Hepatocyte (in vitro differentiated cells): ENCODE measurements at regions not wholly inside any gene's neighbourhood (a gene's known extent, or its start where the extent isn't known, plus 50 kb on each side); places are given as distances from the start of the nearest gene placed in this dataset.

Experiments
- DNase-seq: peaks from one replicate; pipeline ENCODE4 v3.0.0-alpha.2; 2016; ENCODE audit warnings: low spot score
- H2AFZ ChIP-seq: fragments of 200-600 bp; sonication (generic); 2 replicates; pipeline ENCODE4 v1.6.0; 2016; ENCODE audit warnings: antibody characterized with exemption, mild to moderate bottlenecking
- H3K27ac ChIP-seq: fragments of 200-600 bp; sonication (generic); 2 replicates; pipeline ENCODE4 v1.5.1; 2016; ENCODE audit warnings: mild to moderate bottlenecking
- H3K27me3 ChIP-seq: fragments of 200-600 bp; sonication (generic); 2 replicates; pipeline ENCODE4 v1.6.1; 2016
- H3K36me3 ChIP-seq: fragments of 200-600 bp; sonication (generic); replicated peaks from 2 replicates; pipeline ENCODE4 v1.5.1; 2016; ENCODE audit warnings: low read depth; ENCODE audit not compliant: insufficient read depth
- H3K4me1 ChIP-seq: fragments of 200-600 bp; sonication (generic); 2 replicates; pipeline ENCODE4 v1.5.1; 2016; ENCODE audit warnings: mild to moderate bottlenecking, moderate library complexity; ENCODE audit not compliant: insufficient read depth
- H3K4me2 ChIP-seq: fragments of 200-600 bp; sonication (generic); 2 replicates; pipeline ENCODE4 v1.6.0; 2016
- H3K4me3 ChIP-seq: fragments of 200-600 bp; sonication (generic); 2 replicates; pipeline ENCODE4 v1.5.1; 2016; ENCODE audit warnings: mild to moderate bottlenecking
- H3K79me2 ChIP-seq: fragments of 200-600 bp; sonication (generic); 2 replicates; pipeline ENCODE4 v1.6.0; 2017; ENCODE audit warnings: mild to moderate bottlenecking
- H3K9me2 ChIP-seq: fragments of 200-600 bp; sonication (generic); replicated peaks from 2 replicates; pipeline ENCODE4 v1.6.0; 2017; ENCODE audit warnings: mild to moderate bottlenecking; ENCODE audit not compliant: insufficient read depth
- H3K9me3 ChIP-seq: fragments of 200-600 bp; sonication (generic); 2 replicates; pipeline ENCODE4 v1.5.1; 2016; ENCODE audit warnings: low read depth, mild to moderate bottlenecking
- H4K20me1 ChIP-seq: fragments of 200-600 bp; sonication (generic); 2 replicates; pipeline ENCODE4 v1.6.0; 2016; ENCODE audit warnings: mild to moderate bottlenecking; ENCODE audit not compliant: insufficient read depth, poor library complexity, severe bottlenecking
- EZH2 ChIP-seq: fragments of 200-600 bp; sonication (generic); IDR thresholded peaks from 2 replicates; pipeline ENCODE4 v1.6.1; 2016; ENCODE audit warnings: antibody characterized with exemption, mild to moderate bottlenecking, borderline replicate concordance
- EZH2phosphoT487 ChIP-seq: fragments of 200-600 bp; sonication (generic); IDR thresholded peaks from one replicate; pipeline ENCODE4 v1.6.1; 2018; ENCODE audit warnings: antibody characterized with exemption, mild to moderate bottlenecking, low read depth, moderate library complexity; ENCODE audit not compliant: unreplicated experiment, severe bottlenecking
- WGBS: methylation state at CpG from one replicate; pipeline ENCODE4 v1.1.6; 2016; ENCODE audit warnings: low lambda C conversion rate; ENCODE audit errors: missing lambda C conversion rate; 5-methylcytosine and 5-hydroxymethylcytosine counted together
- TF ChIP-seq, protein P1 (sequence below): fragments of 200-600 bp; sonication (generic); IDR thresholded peaks from 2 replicates; pipeline ENCODE4 v1.5.1; 2016; ENCODE audit warnings: antibody characterized with exemption, mild to moderate bottlenecking; ENCODE audit not compliant: poor library complexity

DNA sequence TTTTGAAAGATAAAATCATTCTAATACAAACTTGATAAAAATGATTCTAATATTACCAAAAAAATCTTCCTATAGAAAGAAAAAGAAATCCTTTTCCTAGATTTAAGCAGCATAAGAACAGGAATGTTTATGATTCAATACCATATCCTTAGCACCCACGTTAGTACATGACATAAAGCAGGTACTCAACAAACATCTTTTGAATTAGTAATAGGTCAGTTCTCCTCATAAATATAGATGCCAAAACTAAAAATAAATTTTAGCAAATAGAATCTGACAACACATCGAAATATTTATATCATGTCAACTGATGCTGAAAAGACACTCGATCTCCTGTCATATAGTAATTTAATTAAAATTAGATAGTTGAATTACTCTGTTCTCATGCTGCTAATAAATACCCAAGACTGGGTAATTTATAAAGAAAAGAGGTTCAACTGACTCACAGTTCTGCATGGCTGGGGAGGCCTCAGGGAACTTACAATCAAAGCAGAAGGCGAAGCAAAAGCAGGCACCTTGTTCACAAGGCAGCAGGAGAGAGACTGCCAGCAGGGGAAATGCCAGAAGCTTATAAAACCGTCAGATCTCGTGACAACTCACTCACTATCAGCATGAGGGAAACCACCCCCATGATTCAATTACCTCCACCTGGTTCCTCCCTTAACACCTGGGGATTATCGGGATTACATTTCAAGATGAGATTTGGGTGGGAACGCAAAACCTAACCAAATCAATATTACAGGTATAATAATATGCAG lies 191.8 kb downstream of the HTR7 start:
- H3K4me3 ChIP-seq = no peak overlapping the region
- H3K9me2 ChIP-seq = no peaks in the 10 kb centered on the region
- no peak overlapping the region for H3K4me2 ChIP-seq
- H3K79me2 ChIP-seq = no peaks in the 10 kb centered on the region
- no peaks in the 10 kb centered on the region for H3K27me3 ChIP-seq
- H3K4me1 ChIP-seq = no peaks in the 10 kb centered on the region
- TF ChIP-seq EZH2phosphoT487 (no peak), EZH2 (no peak)
- TF ChIP-seq, protein P1, sequence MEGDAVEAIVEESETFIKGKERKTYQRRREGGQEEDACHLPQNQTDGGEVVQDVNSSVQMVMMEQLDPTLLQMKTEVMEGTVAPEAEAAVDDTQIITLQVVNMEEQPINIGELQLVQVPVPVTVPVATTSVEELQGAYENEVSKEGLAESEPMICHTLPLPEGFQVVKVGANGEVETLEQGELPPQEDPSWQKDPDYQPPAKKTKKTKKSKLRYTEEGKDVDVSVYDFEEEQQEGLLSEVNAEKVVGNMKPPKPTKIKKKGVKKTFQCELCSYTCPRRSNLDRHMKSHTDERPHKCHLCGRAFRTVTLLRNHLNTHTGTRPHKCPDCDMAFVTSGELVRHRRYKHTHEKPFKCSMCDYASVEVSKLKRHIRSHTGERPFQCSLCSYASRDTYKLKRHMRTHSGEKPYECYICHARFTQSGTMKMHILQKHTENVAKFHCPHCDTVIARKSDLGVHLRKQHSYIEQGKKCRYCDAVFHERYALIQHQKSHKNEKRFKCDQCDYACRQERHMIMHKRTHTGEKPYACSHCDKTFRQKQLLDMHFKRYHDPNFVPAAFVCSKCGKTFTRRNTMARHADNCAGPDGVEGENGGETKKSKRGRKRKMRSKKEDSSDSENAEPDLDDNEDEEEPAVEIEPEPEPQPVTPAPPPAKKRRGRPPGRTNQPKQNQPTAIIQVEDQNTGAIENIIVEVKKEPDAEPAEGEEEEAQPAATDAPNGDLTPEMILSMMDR = no peak
- H3K9me3 ChIP-seq = no peaks in the 10 kb centered on the region
- H2AFZ ChIP-seq = no peak overlapping the region
- H4K20me1 ChIP-seq = no peaks in the 10 kb centered on the region
- WGBS = 46% methylated on average over 8 of the region's 8 CpGs
- H3K36me3 ChIP-seq = no peaks in the 10 kb centered on the region
- DNase-seq = peak; percentile 8
- H3K27ac ChIP-seq = no peak overlapping the region

DNA sequence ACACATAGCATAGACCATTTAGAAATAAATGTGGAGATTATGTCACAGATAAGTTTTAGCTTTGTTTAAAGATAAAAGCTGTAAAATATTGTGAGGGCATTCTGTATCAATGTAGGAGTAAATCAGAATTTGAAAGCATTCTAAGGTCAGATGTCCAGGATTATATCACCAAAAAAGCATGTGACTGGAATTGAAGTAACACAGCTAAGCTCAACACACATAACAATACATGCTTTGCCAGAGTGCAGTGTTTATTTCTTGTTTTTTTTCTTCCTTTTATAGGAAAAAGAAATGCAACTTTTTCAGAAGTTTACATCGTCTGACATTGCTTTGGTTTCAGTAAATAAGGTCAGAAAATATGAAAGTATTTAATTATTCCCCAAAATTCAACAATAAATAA lies 183.4 kb downstream of the HTR7 start:
- DNase-seq = no peak
- no peaks in the 10 kb centered on the region for H3K9me2 ChIP-seq
- 59% methylated on average over 1 of the region's 1 CpG for WGBS
- TF ChIP-seq EZH2 (no peak), EZH2phosphoT487 (no peak)
- TF ChIP-seq, protein P1 = no peak
- no peaks in the 10 kb centered on the region for H3K36me3 ChIP-seq
- H3K27ac ChIP-seq = no peak overlapping the region
- H3K27me3 ChIP-seq = peaks cover 3% of the 10 kb centered on the region
- H3K9me3 ChIP-seq = no peaks in the 10 kb centered on the region
- no peaks in the 10 kb centered on the region for H3K79me2 ChIP-seq
- no peaks in the 10 kb centered on the region for H3K4me1 ChIP-seq
- H2AFZ ChIP-seq = no peak overlapping the region
- no peak overlapping the region for H3K4me2 ChIP-seq
- no peak overlapping the region for H3K4me3 ChIP-seq
- H4K20me1 ChIP-seq = no peaks in the 10 kb centered on the region

DNA sequence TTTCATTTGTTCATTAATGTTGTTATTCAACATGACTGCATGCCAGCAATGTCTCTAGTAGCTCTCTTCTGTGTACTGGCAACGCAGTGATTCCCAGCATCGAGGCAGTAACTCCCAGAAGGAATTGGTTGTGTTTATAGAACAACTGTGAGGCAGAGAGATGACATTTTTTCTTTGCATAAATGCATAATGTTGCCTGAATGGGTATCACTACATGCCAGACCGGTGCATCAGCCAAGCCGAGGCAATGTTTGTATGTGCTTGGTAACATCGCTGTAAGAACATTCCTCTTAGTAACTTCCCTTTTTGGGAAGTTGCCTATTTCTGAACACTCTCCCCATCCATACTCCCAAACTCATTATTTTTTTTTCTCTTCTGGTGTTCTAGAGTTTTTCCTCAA lies 182.9 kb downstream of the HTR7 start:
- no peaks in the 10 kb centered on the region for H3K9me3 ChIP-seq
- no peak overlapping the region for H3K27ac ChIP-seq
- DNase-seq = peak; percentile 7
- H3K4me2 ChIP-seq = no peak overlapping the region
- no peak for TF ChIP-seq EZH2phosphoT487
- TF ChIP-seq, protein P1 = no peak
- H3K4me3 ChIP-seq = no peak overlapping the region
- 62% methylated on average over 5 of the region's 5 CpGs for WGBS
- H3K79me2 ChIP-seq = no peaks in the 10 kb centered on the region
- H3K9me2 ChIP-seq = no peaks in the 10 kb centered on the region
- no peaks in the 10 kb centered on the region for H3K36me3 ChIP-seq
- no peak overlapping the region for H2AFZ ChIP-seq
- no peaks in the 10 kb centered on the region for H4K20me1 ChIP-seq
- peaks cover 3% of the 10 kb centered on the region for H3K27me3 ChIP-seq
- H3K4me1 ChIP-seq = no peaks in the 10 kb centered on the region

DNA sequence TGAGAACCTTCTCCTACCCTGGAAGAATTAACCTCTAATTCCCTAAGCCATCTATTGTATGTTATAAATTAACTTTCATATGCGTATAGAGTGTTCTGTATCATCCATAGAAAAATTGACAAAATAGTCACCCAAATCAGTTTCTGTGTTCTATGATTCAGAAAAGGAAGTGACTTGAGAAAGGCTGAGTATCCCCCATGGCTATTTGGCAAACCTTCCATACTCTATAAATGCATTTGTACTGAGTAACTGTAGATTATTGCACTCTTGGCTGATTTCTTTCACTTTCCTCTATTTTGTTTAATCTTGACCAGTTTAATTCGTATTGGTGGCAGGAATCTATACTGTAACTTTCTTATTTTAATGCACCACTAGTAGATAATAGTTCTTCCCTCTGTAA lies 182.2 kb downstream of the HTR7 start:
- no peaks in the 10 kb centered on the region for H4K20me1 ChIP-seq
- H3K27me3 ChIP-seq = peaks cover 3% of the 10 kb centered on the region
- no peak overlapping the region for H2AFZ ChIP-seq
- H3K9me3 ChIP-seq = no peaks in the 10 kb centered on the region
- no peaks in the 10 kb centered on the region for H3K4me1 ChIP-seq
- TF ChIP-seq EZH2 = no peak
- TF ChIP-seq EZH2phosphoT487 = no peak
- 86% methylated on average over 2 of the region's 2 CpGs for WGBS
- no peak overlapping the region for H3K4me3 ChIP-seq
- no peak for DNase-seq
- no peak overlapping the region for H3K4me2 ChIP-seq
- no peaks in the 10 kb centered on the region for H3K79me2 ChIP-seq
- no peak overlapping the region for H3K27ac ChIP-seq
- H3K9me2 ChIP-seq = no peaks in the 10 kb centered on the region
- no peaks in the 10 kb centered on the region for H3K36me3 ChIP-seq
